Neural progenitor cell (in vitro differentiated cells): ENCODE measurements at regions not wholly inside any gene's neighbourhood (a gene's known extent, or its start where the extent isn't known, plus 50 kb on each side); places are given as distances from the start of the nearest gene placed in this dataset.

ENCODE experiments used
- DNase-seq: peaks from one replicate; pipeline ENCODE4 v3.0.0-alpha.2; 2016; ENCODE audit warnings: low spot score
- H2AFZ ChIP-seq: fragments of 200-600 bp; sonication (generic); replicated peaks from 2 replicates; pipeline ENCODE4 v1.6.1; 2016; ENCODE audit warnings: antibody characterized with exemption
- H3F3A ChIP-seq: fragments of 200-600 bp; sonication (generic); 2 replicates; pipeline ENCODE4 v1.6.1; 2016; ENCODE audit warnings: antibody characterized with exemption, low read depth
- H3K27ac ChIP-seq: fragments of 200-600 bp; sonication (generic); 2 replicates; pipeline ENCODE4 v1.5.1; 2016; ENCODE audit warnings: mild to moderate bottlenecking
- H3K27me3 ChIP-seq: fragments of 200-600 bp; sonication (generic); 2 replicates; pipeline ENCODE4 v1.6.1; 2016; ENCODE audit warnings: mild to moderate bottlenecking, moderate library complexity
- H3K36me3 ChIP-seq: fragments of 200-600 bp; sonication (generic); 2 replicates; pipeline ENCODE4 v1.5.1; 2016
- H3K4me1 ChIP-seq: fragments of 200-600 bp; sonication (generic); 2 replicates; pipeline ENCODE4 v1.6.1; 2016; ENCODE audit warnings: mixed run types
- H3K4me2 ChIP-seq: fragments of 200-600 bp; sonication (generic); 2 replicates; pipeline ENCODE4 v1.6.1; 2016
- H3K4me3 ChIP-seq: fragments of 200-600 bp; sonication (generic); 2 replicates; pipeline ENCODE4 v1.5.1; 2016
- H3K79me2 ChIP-seq: fragments of 200-600 bp; sonication (generic); 2 replicates; pipeline ENCODE4 v1.6.1; 2016; ENCODE audit warnings: low read depth
- H3K9ac ChIP-seq: fragments of 200-600 bp; sonication (generic); 2 replicates; pipeline ENCODE4 v1.6.1; 2016
- H3K9me3 ChIP-seq: fragments of 200-600 bp; sonication (generic); 2 replicates; pipeline ENCODE4 v1.5.1; 2016; ENCODE audit warnings: low read depth
- H4K20me1 ChIP-seq: fragments of 200-600 bp; sonication (generic); 2 replicates; pipeline ENCODE4 v1.6.1; 2016; ENCODE audit warnings: low read depth
- H3K27ac Mint-ChIP-seq: 3 replicates; pipeline ENCODE4 v1.8.0; 2021; ENCODE audit warnings: mixed read lengths
- H3K27me3 Mint-ChIP-seq: 2 replicates; pipeline ENCODE4 v1.8.0; 2022; ENCODE audit warnings: low read depth, mild to moderate bottlenecking, inconsistent platforms, moderate library complexity, mixed read lengths; ENCODE audit not compliant: insufficient read depth
- H3K36me3 Mint-ChIP-seq: 3 replicates; pipeline ENCODE4 v1.8.0; 2021; ENCODE audit warnings: mixed read lengths
- H3K4me1 Mint-ChIP-seq: 3 replicates; pipeline ENCODE4 v1.8.0; 2021; ENCODE audit warnings: mixed read lengths
- H3K4me3 Mint-ChIP-seq: 3 replicates; pipeline ENCODE4 v1.8.0; 2021; ENCODE audit warnings: mild to moderate bottlenecking, moderate library complexity, mixed read lengths
- H3K9me3 Mint-ChIP-seq: 3 replicates; pipeline ENCODE4 v1.8.0; 2020; ENCODE audit warnings: mixed read lengths
- EZH2 ChIP-seq: fragments of 200-600 bp; sonication (generic); IDR thresholded peaks from 2 replicates; pipeline ENCODE4 v1.6.1; 2017; ENCODE audit warnings: antibody characterized with exemption, mild to moderate bottlenecking, moderate library complexity
- EZH2phosphoT487 ChIP-seq: fragments of 200-600 bp; sonication (generic); IDR thresholded peaks from 2 replicates; pipeline ENCODE4 v1.6.1; 2017; ENCODE audit warnings: antibody characterized with exemption
- TF ChIP-seq, protein P1 (sequence below): fragments of 200-600 bp; sonication (generic); IDR thresholded peaks from 2 replicates; pipeline ENCODE4 v1.5.1; 2017; ENCODE audit warnings: antibody characterized with exemption, mild to moderate bottlenecking

DNA sequence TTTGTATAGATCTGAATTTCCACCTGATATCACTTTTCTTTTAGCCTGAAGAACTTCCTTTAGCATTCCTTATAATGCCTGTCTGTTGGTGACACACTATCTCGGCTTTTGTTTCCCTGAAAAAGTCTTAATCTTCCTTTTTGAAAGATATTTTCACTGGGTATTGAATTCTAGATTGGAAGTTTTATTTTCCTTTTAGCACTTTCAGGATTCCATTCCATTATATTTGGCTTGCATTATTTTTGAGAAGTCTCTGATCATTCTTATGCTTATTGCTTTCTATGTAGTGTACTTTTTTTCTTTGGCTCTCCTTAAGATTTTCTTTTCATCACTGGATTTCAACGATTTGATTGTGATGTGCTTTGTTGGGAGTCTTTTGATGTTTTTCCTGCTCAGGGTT lies 510.7 kb downstream of the RWDD3 start:
- H3K9me3 ChIP-seq: no peaks in the 10 kb centered on the region
- H3F3A ChIP-seq: peaks cover 21% of the 10 kb centered on the region
- H3K27me3 ChIP-seq: no peaks in the 10 kb centered on the region
- H3K4me1 ChIP-seq: peaks cover 19% of the 10 kb centered on the region
- no peaks in the 10 kb centered on the region for H4K20me1 ChIP-seq
- Mint-ChIP-seq H3K36me3 (no peaks in the 10 kb centered on the region), H3K27me3 (no peaks in the 10 kb centered on the region), H3K9me3 (no peaks in the 10 kb centered on the region), H3K27ac (no peak overlapping the region), H3K4me1 (peaks cover 10% of the 10 kb centered on the region), H3K4me3 (no peak overlapping the region)
- no peak for DNase-seq
- H3K9ac ChIP-seq: no peak overlapping the region
- no peaks in the 10 kb centered on the region for H3K79me2 ChIP-seq
- H3K36me3 ChIP-seq: no peaks in the 10 kb centered on the region
- H3K27ac ChIP-seq: no peak overlapping the region
- H2AFZ ChIP-seq: no peak overlapping the region
- H3K4me3 ChIP-seq: no peak overlapping the region
- no peak overlapping the region for H3K4me2 ChIP-seq
- TF ChIP-seq EZH2 (no peak), EZH2phosphoT487 (no peak)
- TF ChIP-seq, protein P1, sequence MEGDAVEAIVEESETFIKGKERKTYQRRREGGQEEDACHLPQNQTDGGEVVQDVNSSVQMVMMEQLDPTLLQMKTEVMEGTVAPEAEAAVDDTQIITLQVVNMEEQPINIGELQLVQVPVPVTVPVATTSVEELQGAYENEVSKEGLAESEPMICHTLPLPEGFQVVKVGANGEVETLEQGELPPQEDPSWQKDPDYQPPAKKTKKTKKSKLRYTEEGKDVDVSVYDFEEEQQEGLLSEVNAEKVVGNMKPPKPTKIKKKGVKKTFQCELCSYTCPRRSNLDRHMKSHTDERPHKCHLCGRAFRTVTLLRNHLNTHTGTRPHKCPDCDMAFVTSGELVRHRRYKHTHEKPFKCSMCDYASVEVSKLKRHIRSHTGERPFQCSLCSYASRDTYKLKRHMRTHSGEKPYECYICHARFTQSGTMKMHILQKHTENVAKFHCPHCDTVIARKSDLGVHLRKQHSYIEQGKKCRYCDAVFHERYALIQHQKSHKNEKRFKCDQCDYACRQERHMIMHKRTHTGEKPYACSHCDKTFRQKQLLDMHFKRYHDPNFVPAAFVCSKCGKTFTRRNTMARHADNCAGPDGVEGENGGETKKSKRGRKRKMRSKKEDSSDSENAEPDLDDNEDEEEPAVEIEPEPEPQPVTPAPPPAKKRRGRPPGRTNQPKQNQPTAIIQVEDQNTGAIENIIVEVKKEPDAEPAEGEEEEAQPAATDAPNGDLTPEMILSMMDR: no peak

DNA sequence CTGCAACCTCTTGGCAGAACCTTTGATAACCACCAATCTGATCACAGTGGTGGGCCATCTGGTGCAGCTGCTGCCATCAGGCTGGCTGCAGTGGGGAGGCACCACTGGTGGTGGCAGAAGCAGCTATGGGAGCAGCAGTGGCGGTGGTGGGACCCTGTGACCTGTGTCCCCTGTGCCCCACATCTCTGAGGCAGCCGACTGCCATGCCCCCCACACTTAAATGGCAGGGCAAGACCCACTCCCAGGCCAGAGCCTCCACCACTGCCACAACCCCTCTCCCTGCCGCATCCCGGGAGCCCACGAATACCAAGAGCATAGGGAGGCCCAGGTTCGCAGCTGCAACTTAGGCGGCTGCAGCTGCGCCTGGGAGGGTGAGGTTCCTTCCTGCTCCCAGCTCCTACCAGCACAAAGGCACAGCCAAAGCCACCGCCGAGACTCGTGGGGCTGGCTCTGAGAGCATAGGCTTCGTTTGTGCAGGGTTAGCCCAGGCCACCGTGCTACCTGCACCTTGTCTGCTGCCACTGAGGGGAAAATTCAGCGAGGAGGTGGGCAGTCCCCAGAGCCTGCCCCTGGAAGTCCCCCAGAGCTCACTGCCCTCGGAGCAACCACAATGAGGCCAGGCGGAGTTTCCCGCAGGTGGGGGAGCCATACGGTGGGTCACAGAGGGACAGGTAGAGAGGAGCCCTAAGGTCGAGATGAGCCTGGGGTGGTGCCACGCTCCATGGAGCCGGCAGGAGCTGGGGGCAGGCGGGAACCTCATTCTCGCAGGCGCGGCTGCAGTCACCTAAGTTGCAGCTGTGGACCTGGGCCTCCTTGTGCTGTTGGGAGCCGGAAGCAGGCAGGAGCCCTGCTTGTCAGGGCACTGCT lies 518.7 kb downstream of the RWDD3 start:
- DNase-seq: no peak
- Mint-ChIP-seq H3K27me3 (no peaks in the 10 kb centered on the region), H3K27ac (no peak overlapping the region), H3K9me3 (peaks cover 13% of the 10 kb centered on the region), H3K4me3 (no peak overlapping the region), H3K36me3 (no peaks in the 10 kb centered on the region), H3K4me1 (no peaks in the 10 kb centered on the region)
- Histone ChIP-seq H2AFZ (no peak overlapping the region), H3F3A (no peaks in the 10 kb centered on the region), H3K4me2 (no peak overlapping the region), H4K20me1 (no peaks in the 10 kb centered on the region), H3K36me3 (no peaks in the 10 kb centered on the region), H3K27me3 (no peaks in the 10 kb centered on the region), H3K9ac (no peak overlapping the region), H3K4me3 (no peak overlapping the region), H3K9me3 (peaks cover 13% of the 10 kb centered on the region), H3K79me2 (no peaks in the 10 kb centered on the region), H3K4me1 (no peaks in the 10 kb centered on the region), H3K27ac (no peak overlapping the region)
- TF ChIP-seq EZH2 (no peak), EZH2phosphoT487 (no peak)
- TF ChIP-seq, protein P1: no peak

DNA sequence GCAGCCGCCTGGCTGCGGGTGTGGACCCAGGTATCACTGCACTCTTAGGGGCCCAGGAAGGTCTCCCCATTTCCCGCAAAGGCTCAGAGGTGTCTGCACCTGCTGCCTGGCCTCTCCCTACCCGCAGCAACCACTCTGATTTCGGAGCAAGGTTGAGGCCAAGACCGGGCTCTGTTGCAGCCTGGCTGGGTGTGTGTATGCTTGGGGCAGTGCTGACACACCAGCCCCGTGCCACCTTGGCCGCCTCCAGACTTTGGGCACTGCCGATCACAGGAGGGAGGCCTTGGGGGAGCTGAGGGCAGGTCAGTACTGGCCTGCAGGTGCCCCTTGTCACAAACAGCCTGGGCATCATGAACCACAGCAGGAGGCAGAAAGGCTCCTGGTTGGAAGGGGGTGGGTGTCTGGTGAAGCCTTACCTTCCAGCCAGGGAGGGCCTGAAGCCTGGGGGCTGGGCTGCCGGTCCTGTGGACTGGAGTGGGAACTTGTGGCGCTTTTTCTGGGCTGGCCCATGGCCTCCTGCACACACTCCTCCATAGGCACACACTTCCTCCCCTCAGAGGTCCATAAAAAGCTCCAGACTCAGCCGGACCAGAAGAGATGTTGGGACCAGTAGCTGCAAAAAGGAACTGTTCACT lies 519.5 kb downstream of the RWDD3 start:
- no peaks in the 10 kb centered on the region for H3K27me3 Mint-ChIP-seq
- peaks cover 13% of the 10 kb centered on the region for H3K9me3 ChIP-seq
- TF ChIP-seq EZH2phosphoT487: no peak
- no peak overlapping the region for H3K9ac ChIP-seq
- no peak overlapping the region for H3K4me3 ChIP-seq
- H3K4me1 ChIP-seq: no peaks in the 10 kb centered on the region
- no peak overlapping the region for H3K27ac ChIP-seq
- no peaks in the 10 kb centered on the region for H3K36me3 Mint-ChIP-seq
- no peak for DNase-seq
- no peaks in the 10 kb centered on the region for H3K36me3 ChIP-seq
- no peak overlapping the region for H3K4me3 Mint-ChIP-seq
- H3K79me2 ChIP-seq: no peaks in the 10 kb centered on the region
- H3K9me3 Mint-ChIP-seq: peaks cover 13% of the 10 kb centered on the region
- no peaks in the 10 kb centered on the region for H4K20me1 ChIP-seq
- no peak overlapping the region for H3K4me2 ChIP-seq
- H2AFZ ChIP-seq: no peak overlapping the region
- no peaks in the 10 kb centered on the region for H3K27me3 ChIP-seq
- no peaks in the 10 kb centered on the region for H3K4me1 Mint-ChIP-seq
- H3K27ac Mint-ChIP-seq: no peak overlapping the region
- H3F3A ChIP-seq: no peaks in the 10 kb centered on the region

DNA sequence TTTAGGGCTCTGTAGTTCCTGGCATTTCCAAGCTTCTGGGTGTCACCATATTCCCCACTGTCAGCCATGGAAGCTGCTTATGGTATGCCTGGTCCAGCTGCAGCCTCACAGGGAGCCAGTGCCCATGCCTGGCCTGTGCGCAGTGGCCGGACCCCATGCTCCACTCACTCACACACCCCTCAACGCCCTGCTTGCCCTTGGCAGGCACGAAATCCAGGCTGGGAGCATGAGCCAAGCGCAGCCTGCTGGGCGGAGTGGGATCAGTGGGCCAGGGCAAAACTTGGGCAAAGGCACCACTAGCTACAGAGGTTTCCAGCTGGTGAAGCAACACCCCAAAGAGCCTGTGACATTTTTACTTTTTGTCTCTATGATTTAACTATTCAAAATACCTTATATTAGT lies 520.4 kb downstream of the RWDD3 start:
- Histone ChIP-seq H4K20me1 (no peaks in the 10 kb centered on the region), H3K4me1 (no peaks in the 10 kb centered on the region), H3K27me3 (no peaks in the 10 kb centered on the region), H3K79me2 (no peaks in the 10 kb centered on the region), H2AFZ (no peak overlapping the region), H3K27ac (no peak overlapping the region), H3K4me3 (no peak overlapping the region), H3K9ac (no peak overlapping the region), H3F3A (no peaks in the 10 kb centered on the region), H3K4me2 (no peak overlapping the region), H3K9me3 (peaks cover 13% of the 10 kb centered on the region), H3K36me3 (no peaks in the 10 kb centered on the region)
- no peaks in the 10 kb centered on the region for H3K27me3 Mint-ChIP-seq
- H3K27ac Mint-ChIP-seq: no peak overlapping the region
- TF ChIP-seq, protein P1: no peak
- no peak for TF ChIP-seq EZH2phosphoT487
- no peak for TF ChIP-seq EZH2
- H3K4me1 Mint-ChIP-seq: no peaks in the 10 kb centered on the region
- no peaks in the 10 kb centered on the region for H3K36me3 Mint-ChIP-seq
- no peak overlapping the region for H3K4me3 Mint-ChIP-seq
- peaks cover 13% of the 10 kb centered on the region for H3K9me3 Mint-ChIP-seq
- DNase-seq: no peak
